ENCODE measurements at regions not wholly inside any gene's neighbourhood (a gene's known extent, or its start where the extent isn't known, plus 50 kb on each side); places are given as distances from the start of the nearest gene placed in this dataset.

GRCh38 chr4:74618659-74619058 is 173.7 kb downstream of the AREG start:
- H3K27ac ChIP-seq, result no peak overlapping the region
- 14% methylated on average over 1 of the region's 1 CpG for WGBS (ENCODE audit: insufficient coverage, low coverage, low lambda C conversion rate, missing lambda C conversion rate)
- TF ChIP-seq CTCF (IDR thresholded peaks at IDR 0.05) (no peak), POLR2A (IDR thresholded peaks at IDR 0.05) (no peak)
- no peak overlapping the region for H3K4me3 ChIP-seq
- no peaks in the 10 kb centered on the region for H3K36me3 ChIP-seq
- no peaks in the 10 kb centered on the region for H3K27me3 ChIP-seq
- H3K4me1 ChIP-seq, result no peaks in the 10 kb centered on the region
- intact Hi-C loops (cut with DNase I), result no loop called here
- H3K9me3 ChIP-seq, result no peaks in the 10 kb centered on the region
- no peak for ATAC-seq
- no peak for DNase-seq

GRCh38 chr4:74619931-74620702 is 174.2 kb downstream of the BTC start:
- no peaks in the 10 kb centered on the region for H3K36me3 ChIP-seq
- WGBS (ENCODE audit: insufficient coverage, low coverage, low lambda C conversion rate, missing lambda C conversion rate), result 50% methylated on average over 2 of the region's 2 CpGs
- no peak overlapping the region for H3K27ac ChIP-seq
- H3K4me3 ChIP-seq, result no peak overlapping the region
- no peak for TF ChIP-seq POLR2A (IDR thresholded peaks at IDR 0.05)
- TF ChIP-seq CTCF (IDR thresholded peaks at IDR 0.05), result no peak
- no peaks in the 10 kb centered on the region for H3K4me1 ChIP-seq
- intact Hi-C loops (cut with DNase I), result no loop called here
- H3K9me3 ChIP-seq, result no peaks in the 10 kb centered on the region
- no peaks in the 10 kb centered on the region for H3K27me3 ChIP-seq
- DNase-seq (no peak), ATAC-seq (no peak)

GRCh38 chr4:74621616-74622015 is 172.7 kb downstream of the BTC start:
- intact Hi-C loops (cut with DNase I), result no loop called here
- H3K4me3 ChIP-seq, result no peak overlapping the region

GRCh38 chr4:74623041-74623440 is 171.3 kb downstream of the BTC start:
- H3K4me3 ChIP-seq, result no peak overlapping the region
- intact Hi-C loops (cut with DNase I), result no loop called here
- ATAC-seq, result peak; percentile 75 to 85 (median 81)
- no peaks in the 10 kb centered on the region for H3K27me3 ChIP-seq
- H3K4me1 ChIP-seq, result peaks cover 0 to 6% (median 0%) of the 10 kb centered on the region in 4 donors
- no peaks in the 10 kb centered on the region for H3K9me3 ChIP-seq
- DNase-seq, result no peak
- TF ChIP-seq CTCF (IDR thresholded peaks at IDR 0.05) (peak; percentile 49 to 84 (median 50)), POLR2A (IDR thresholded peaks at IDR 0.05) (no peak)
- no peak overlapping the region for H3K27ac ChIP-seq
- H3K36me3 ChIP-seq, result no peaks in the 10 kb centered on the region
- 14% methylated on average over 3 of the region's 3 CpGs for WGBS (ENCODE audit: insufficient coverage, low coverage, low lambda C conversion rate, missing lambda C conversion rate)

More at GRCh38 chr4:74621616-74622015, 172.7 kb downstream of the BTC start:
- no peaks in the 10 kb centered on the region for H3K4me1 ChIP-seq
- DNase-seq (no peak), ATAC-seq (no peak)
- H3K27me3 ChIP-seq, result no peaks in the 10 kb centered on the region
- no peak overlapping the region for H3K27ac ChIP-seq
- H3K36me3 ChIP-seq, result no peaks in the 10 kb centered on the region
- TF ChIP-seq CTCF (IDR thresholded peaks at IDR 0.05) (no peak), POLR2A (IDR thresholded peaks at IDR 0.05) (no peak)
- no peaks in the 10 kb centered on the region for H3K9me3 ChIP-seq
